Body of pancreas (tissue), 4 donors: ENCODE measurements at regions not wholly inside any gene's neighbourhood (a gene's known extent, or its start where the extent isn't known, plus 50 kb on each side); places are given as distances from the start of the nearest gene placed in this dataset.
"Not testable (repeated sequence)": the region's sequence is repeated elsewhere in the genome, so short reads cannot be mapped to it uniquely, and the experiment has no call there.

Source experiments
- ATAC-seq: fragments of 150-250 bp; one replicate; pipeline ENCODE4 v1.9.1; 2016
- DNase-seq, 4 donors: peaks; one replicate each; pipeline ENCODE4 v3.0.0-alpha.2; 2019
- H3K27ac ChIP-seq, 4 donors: fragments of 200-600 bp; sonication (generic); 1 replicate in 3 of 4; 2 replicates in 1 of 4; pipeline versions ENCODE4 v1.5.1 to v1.6.1; 2016 to 2019; ENCODE audit warnings: mild to moderate bottlenecking in 1 of 4, mixed read lengths in 1 of 4, moderate library complexity in 1 of 4
- H3K27me3 ChIP-seq, 2 donors: fragments of 200-600 bp; sonication (generic); one replicate each; pipeline ENCODE4 v1.6.0; 2016; ENCODE audit warnings: mild to moderate bottlenecking in 1 of 2
- H3K36me3 ChIP-seq, 2 donors: fragments of 200-600 bp; sonication (generic); replicated peaks in 1 of 2; 2 replicates each; pipeline ENCODE4 v1.5.1; 2016; ENCODE audit warnings: low read depth in 2 of 2; ENCODE audit not compliant: insufficient read depth in 1 of 2
- H3K4me1 ChIP-seq: fragments of 200-600 bp; sonication (generic); one replicate; pipeline ENCODE4 v1.6.0; 2016
- H3K4me3 ChIP-seq, 2 donors: fragments of 200-600 bp; sonication (generic); 1 replicate in 1 of 2; 2 replicates in 1 of 2; pipeline ENCODE4 v1.5.1; 2016 to 2019
- H3K9me3 ChIP-seq, 3 donors: fragments of 200-600 bp; sonication (generic); 1 replicate in 2 of 3; 2 replicates in 1 of 3; pipeline ENCODE4 v1.5.1; 2016
- POLR2A ChIP-seq, 3 donors: fragments of 450-650 bp; IDR thresholded peaks; one replicate each; pipeline ENCODE4 v1.6.1; 2016; ENCODE audit warnings: antibody characterized with exemption in 3 of 3, mild to moderate bottlenecking in 2 of 3
- WGBS, 2 donors: methylation state at CpG; one replicate each; pipeline ENCODE4 v1.1.5; 2017; 5-methylcytosine and 5-hydroxymethylcytosine counted together
- intact Hi-C: fragments of 100-400 bp; cut with DNase I; formaldehyde crosslinking; loops from one replicate; pipeline ENCODE4 v1.15.1; 2023
- TF ChIP-seq, protein P1 (sequence below), 7 experiments: fragments of 450-650 bp in 4 of 7; fragments of 200-600 bp in 3 of 7; sonication (generic) in 3 of 7; IDR thresholded peaks; one replicate each; pipeline ENCODE4 v1.5.1; 2016 to 2019; ENCODE audit warnings: antibody characterized with exemption in 7 of 7

DNA sequence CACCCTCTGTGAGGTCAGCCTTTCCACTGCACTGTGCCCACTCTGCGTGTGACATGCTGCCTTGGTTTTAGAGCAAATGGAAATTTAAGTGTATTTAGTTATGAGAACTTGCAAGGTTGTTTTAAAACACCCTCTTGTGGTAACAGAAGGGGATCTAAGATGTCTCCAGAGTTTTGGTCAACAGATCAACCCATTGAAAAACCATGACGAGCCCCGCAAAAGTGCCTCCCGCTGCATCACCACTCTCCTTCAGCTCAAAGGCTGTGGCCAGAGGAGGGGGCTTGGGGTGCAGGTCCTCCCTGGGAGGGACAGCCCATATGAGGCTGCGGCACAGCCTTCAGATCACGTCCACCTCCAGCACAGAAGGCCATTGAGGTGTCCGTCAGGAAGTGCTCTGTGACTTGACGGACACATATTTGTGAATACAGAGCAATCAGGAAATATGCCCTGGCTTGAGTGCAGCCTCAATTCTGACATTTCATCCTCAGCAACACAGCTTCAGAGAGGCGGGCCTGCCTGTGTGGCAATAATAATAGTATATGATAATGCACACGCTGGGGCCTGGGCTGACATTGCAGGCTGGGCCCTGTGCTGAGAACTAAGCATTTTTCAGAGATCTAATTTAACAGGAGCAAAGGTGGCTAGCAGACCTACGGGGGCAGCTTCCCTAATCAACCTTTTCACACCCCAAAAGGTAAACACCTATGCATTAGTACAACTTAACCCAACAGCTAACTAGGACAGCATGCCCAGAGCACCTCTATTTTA lies 213.9 kb downstream of the ANAPC1 start:
- no peaks in the 10 kb centered on the region for H3K27me3 ChIP-seq
- intact Hi-C loops: no loop called here
- DNase-seq: no peak
- peaks cover 4% of the 10 kb centered on the region for H3K4me1 ChIP-seq
- WGBS, 2 donors: 87 to 91% methylated on average over 11 of the region's 11 CpGs
- H3K36me3 ChIP-seq: no peaks in the 10 kb centered on the region
- no peak for ATAC-seq
- H3K4me3 ChIP-seq: no peak overlapping the region
- H3K9me3 ChIP-seq: no peaks in the 10 kb centered on the region
- H3K27ac ChIP-seq: no peak overlapping the region
- no peak for TF ChIP-seq POLR2A (IDR thresholded peaks at IDR 0.05)
- TF ChIP-seq, protein P1, sequence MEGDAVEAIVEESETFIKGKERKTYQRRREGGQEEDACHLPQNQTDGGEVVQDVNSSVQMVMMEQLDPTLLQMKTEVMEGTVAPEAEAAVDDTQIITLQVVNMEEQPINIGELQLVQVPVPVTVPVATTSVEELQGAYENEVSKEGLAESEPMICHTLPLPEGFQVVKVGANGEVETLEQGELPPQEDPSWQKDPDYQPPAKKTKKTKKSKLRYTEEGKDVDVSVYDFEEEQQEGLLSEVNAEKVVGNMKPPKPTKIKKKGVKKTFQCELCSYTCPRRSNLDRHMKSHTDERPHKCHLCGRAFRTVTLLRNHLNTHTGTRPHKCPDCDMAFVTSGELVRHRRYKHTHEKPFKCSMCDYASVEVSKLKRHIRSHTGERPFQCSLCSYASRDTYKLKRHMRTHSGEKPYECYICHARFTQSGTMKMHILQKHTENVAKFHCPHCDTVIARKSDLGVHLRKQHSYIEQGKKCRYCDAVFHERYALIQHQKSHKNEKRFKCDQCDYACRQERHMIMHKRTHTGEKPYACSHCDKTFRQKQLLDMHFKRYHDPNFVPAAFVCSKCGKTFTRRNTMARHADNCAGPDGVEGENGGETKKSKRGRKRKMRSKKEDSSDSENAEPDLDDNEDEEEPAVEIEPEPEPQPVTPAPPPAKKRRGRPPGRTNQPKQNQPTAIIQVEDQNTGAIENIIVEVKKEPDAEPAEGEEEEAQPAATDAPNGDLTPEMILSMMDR (IDR thresholded peaks at IDR 0.05): no peak

DNA sequence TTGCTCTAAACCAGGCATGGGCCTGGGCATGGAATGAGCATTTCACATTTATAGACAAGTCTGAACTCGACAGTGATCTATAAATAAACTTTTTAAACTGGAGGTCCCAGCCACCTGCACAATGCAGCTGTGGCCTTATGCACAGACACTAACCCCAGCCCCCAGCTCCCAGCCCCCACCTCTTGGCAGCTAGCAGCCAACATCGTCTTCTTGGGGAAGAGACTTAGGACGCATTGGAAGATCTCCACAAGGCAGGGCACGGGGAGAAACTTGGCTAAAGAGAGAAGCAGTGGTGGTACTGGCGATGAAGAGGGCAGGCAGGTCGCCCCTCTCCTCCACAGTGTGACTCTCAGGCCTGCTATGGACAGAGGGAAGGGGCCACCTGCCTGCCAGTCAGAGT lies 213.2 kb downstream of the ANAPC1 start:
- DNase-seq (no peak), ATAC-seq (no peak)
- H3K36me3 ChIP-seq: no peaks in the 10 kb centered on the region
- H3K4me3 ChIP-seq: no peak overlapping the region
- no peaks in the 10 kb centered on the region for H3K9me3 ChIP-seq
- no peak overlapping the region for H3K27ac ChIP-seq
- H3K27me3 ChIP-seq: no peaks in the 10 kb centered on the region
- no peak for TF ChIP-seq POLR2A (IDR thresholded peaks at IDR 0.05)
- TF ChIP-seq, protein P1 (IDR thresholded peaks at IDR 0.05): no peak
- intact Hi-C loops: no loop called here
- 80 to 87% methylated on average over 6 of the region's 6 CpGs for WGBS, 2 donors
- H3K4me1 ChIP-seq: peaks cover 4% of the 10 kb centered on the region

DNA sequence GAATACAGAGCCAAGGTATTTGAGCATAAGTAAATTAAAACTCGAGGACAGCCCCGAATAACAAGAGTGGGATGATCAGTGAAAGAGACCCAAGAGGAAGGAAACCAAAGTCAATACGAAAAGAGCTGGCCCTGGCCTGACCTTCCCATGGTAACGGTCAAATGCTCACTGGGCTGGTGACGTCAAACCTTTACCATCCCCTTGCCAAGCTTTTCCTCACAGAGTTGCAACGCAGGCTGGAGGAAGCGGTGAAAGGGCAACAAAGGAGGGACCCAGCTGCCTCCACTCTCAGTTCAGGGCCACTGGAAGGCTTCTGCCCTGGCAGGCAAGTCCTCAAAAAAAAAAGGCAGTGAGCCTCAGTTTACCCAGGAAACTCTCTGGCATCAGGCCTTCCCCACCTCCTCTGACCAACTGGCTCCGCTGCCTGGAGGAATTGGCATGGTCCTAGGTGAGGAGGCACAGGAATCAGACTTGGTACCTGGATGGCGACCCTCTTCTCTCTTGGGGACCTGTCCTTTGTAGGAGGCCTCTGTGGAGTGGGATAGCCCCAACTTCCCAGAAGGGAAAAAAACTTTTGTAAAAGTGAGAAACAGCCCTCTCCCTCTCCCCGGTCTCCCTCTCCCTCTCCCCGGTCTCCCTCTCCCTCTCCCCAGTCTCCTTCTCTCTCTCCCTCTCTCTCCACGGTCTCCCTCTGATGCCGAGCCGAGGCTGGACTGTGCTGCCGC lies 212.4 kb downstream of the ANAPC1 start:
- TF ChIP-seq, protein P1 (IDR thresholded peaks at IDR 0.05): no peak
- no peak for TF ChIP-seq POLR2A (IDR thresholded peaks at IDR 0.05)
- Histone ChIP-seq H3K4me3 (no peak overlapping the region), H3K36me3 (no peaks in the 10 kb centered on the region), H3K4me1 (peaks cover 4% of the 10 kb centered on the region), H3K27ac (no peak overlapping the region), H3K27me3 (no peaks in the 10 kb centered on the region), H3K9me3 (no peaks in the 10 kb centered on the region)
- 78 to 86% methylated on average over 12 to 15 of the region's 15 CpGs for WGBS, 2 donors
- peak in 2 of 4 donors; percentile 15 to 61 for DNase-seq
- no peak for ATAC-seq
- intact Hi-C loops: no loop called here

DNA sequence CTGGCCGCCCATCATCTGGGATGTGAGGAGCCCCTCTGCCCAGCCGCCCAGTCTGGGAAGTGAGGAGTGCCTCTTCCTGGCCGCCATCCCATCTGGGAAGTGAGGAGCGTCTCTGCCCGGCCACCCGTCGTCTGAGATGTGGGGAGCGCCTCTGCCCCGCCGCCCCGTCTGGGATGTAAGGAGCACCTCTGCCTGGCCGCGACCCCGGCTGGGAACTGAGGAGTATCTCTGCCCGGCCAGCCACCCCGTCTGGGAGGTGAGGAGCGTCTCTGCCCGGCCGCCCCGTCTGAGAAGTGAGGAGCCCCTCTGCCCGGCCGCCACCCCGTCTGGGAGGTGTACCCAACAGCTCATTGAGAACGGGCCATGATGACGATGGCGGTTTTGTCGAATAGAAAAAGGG lies 211.4 kb downstream of the ANAPC1 start:
- H3K27ac ChIP-seq, H3K9me3 ChIP-seq, H3K4me3 ChIP-seq, H3K27me3 ChIP-seq, intact Hi-C loops, H3K36me3 ChIP-seq, DNase-seq, H3K4me1 ChIP-seq, ATAC-seq: not testable (repeated sequence)
- 82 to 90% methylated on average over 7 to 24 of the region's 27 CpGs for WGBS, 2 donors

DNA sequence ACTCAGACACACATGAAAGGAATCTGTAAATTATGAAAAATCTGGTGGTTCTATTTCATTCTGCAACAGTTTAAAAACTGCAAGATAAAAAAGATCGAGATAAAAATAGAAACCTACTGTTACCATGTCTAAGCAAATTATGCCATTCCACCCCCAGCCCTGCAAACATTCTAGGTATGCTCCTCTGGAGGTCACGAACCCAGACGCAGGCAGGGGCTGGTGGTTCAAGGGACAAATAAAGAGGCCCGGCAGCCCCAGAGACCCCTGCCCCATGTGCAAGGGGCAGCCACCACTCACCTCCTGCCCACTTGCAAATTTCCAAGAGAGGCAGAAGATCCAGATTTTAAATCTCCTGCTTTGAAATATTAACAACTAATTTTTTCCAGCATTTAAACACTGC lies 210.5 kb downstream of the ANAPC1 start:
- Histone ChIP-seq H3K36me3 (no peaks in the 10 kb centered on the region), H3K9me3 (no peaks in the 10 kb centered on the region), H3K4me1 (peaks cover 4% of the 10 kb centered on the region), H3K4me3 (no peak overlapping the region), H3K27me3 (no peaks in the 10 kb centered on the region), H3K27ac (no peak overlapping the region)
- ATAC-seq: no peak
- WGBS, 2 donors: 37 to 48% methylated on average over 4 of the region's 4 CpGs
- no peak for TF ChIP-seq POLR2A (IDR thresholded peaks at IDR 0.05)
- TF ChIP-seq, protein P1 (IDR thresholded peaks at IDR 0.05): no peak
- intact Hi-C loops: no loop called here
- no peak for DNase-seq
